SU-DHL-6 (cell line): ENCODE measurements at regions not wholly inside any gene's neighbourhood (a gene's known extent, or its start where the extent isn't known, plus 50 kb on each side); places are given as distances from the start of the nearest gene placed in this dataset.

Experiments used
- H2AFZ ChIP-seq: fragments of 200-600 bp; sonication (generic); 2 replicates; pipeline ENCODE4 v1.6.1; 2014; ENCODE audit warnings: low read depth, mild to moderate bottlenecking, moderate library complexity, mixed read lengths, antibody characterized with exemption, low read length; ENCODE audit not compliant: severe bottlenecking
- H3F3A ChIP-seq: fragments of 200-600 bp; shearing (Covaris generic); 2 replicates; pipeline ENCODE4 v1.6.0; 2016; ENCODE audit warnings: antibody characterized with exemption, mild to moderate bottlenecking; ENCODE audit not compliant: insufficient read depth
- H3K27ac ChIP-seq: fragments of 200-600 bp; sonication (generic); 2 replicates; pipeline ENCODE4 v1.5.1; 2016; ENCODE audit warnings: low read depth, mild to moderate bottlenecking, low read length, moderate library complexity, mixed read lengths
- H3K27me3 ChIP-seq: fragments of 200-600 bp; sonication (generic), shearing (Covaris generic); 2 replicates; pipeline ENCODE4 v1.6.0; 2014; ENCODE audit warnings: mild to moderate bottlenecking, low read length
- H3K36me3 ChIP-seq: fragments of 200-600 bp; sonication (generic); 2 replicates; pipeline ENCODE4 v1.6.1; 2014; ENCODE audit warnings: mild to moderate bottlenecking, low read length, mixed read lengths
- H3K4me2 ChIP-seq: fragments of 300-600, 200-600 bp; shearing (Covaris generic), sonication (generic); 2 replicates; pipeline ENCODE4 v1.6.0; 2014; ENCODE audit warnings: low read length, low read depth, mild to moderate bottlenecking; ENCODE audit not compliant: poor library complexity, severe bottlenecking
- H3K4me3 ChIP-seq: fragments of 200-600 bp; sonication (generic); 2 replicates; pipeline ENCODE4 v1.5.1; 2014; ENCODE audit warnings: antibody characterized with exemption, low read length, mild to moderate bottlenecking, mixed read lengths; ENCODE audit not compliant: insufficient read depth, poor library complexity, severe bottlenecking
- H3K79me2 ChIP-seq: fragments of 200-600 bp; sonication (generic); 2 replicates; pipeline ENCODE4 v1.6.1; 2014; ENCODE audit warnings: mild to moderate bottlenecking, low read length, moderate library complexity; ENCODE audit not compliant: insufficient read depth
- H3K9ac ChIP-seq: fragments of 200-600 bp; sonication (generic); 2 replicates; pipeline ENCODE4 v1.7.0; 2014; ENCODE audit warnings: mild to moderate bottlenecking, low read length
- H3K9me2 ChIP-seq: fragments of 200-600 bp; sonication (generic); replicated peaks from 2 replicates; pipeline ENCODE4 v1.6.1; 2014; ENCODE audit warnings: low read length; ENCODE audit not compliant: insufficient read depth
- H3K9me3 ChIP-seq: fragments of 200-600 bp; sonication (generic); 2 replicates; pipeline ENCODE4 v1.6.1; 2014; ENCODE audit warnings: low read length, mixed read lengths; ENCODE audit not compliant: insufficient read depth
- H4K20me1 ChIP-seq: fragments of 200-600 bp; sonication (generic); 2 replicates; pipeline ENCODE4 v1.6.1; 2014; ENCODE audit warnings: low read depth, mild to moderate bottlenecking, antibody characterized with exemption, low read length, moderate library complexity, mixed read lengths
- EZH2phosphoT487 ChIP-seq: fragments of 200-600 bp; sonication (generic), shearing (Covaris generic); conservative IDR thresholded peaks from 2 replicates; pipeline ENCODE4 v1.6.1; 2018; ENCODE audit warnings: mild to moderate bottlenecking, antibody characterized with exemption, low read length, moderate library complexity, mixed read lengths
- TF ChIP-seq, protein P1 (sequence below): fragments of 200-600 bp; sonication (generic); IDR thresholded peaks from one replicate; pipeline ENCODE4 v1.5.1; 2017; ENCODE audit warnings: antibody characterized with exemption, mild to moderate bottlenecking, low read length, moderate library complexity; ENCODE audit not compliant: insufficient read depth, poor library complexity, severe bottlenecking

DNA sequence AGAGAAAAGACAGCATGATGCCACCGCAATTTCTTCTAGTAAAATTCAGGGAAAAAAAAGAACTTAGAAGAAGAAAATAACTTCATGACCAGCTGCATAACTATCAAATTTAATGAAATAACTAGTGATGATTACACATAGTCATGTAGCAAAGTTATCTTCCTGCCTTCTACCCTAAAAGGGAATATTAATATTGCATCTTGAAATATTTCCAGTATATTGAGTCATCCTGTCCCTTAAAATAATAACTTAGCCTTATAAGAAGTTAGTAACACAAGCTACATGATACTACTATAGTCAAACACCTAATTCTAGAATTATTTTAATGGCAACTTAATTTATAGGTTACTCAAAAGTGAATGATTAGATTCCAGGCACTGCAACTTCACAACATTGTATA lies 289.2 kb downstream of the KLF12 start:
- Histone ChIP-seq H3K36me3 (no peaks in the 10 kb centered on the region), H3K9me3 (no peaks in the 10 kb centered on the region), H3K9ac (no peak overlapping the region), H3F3A (no peaks in the 10 kb centered on the region), H3K27me3 (no peaks in the 10 kb centered on the region), H2AFZ (no peak overlapping the region), H3K4me3 (no peak overlapping the region), H3K79me2 (no peaks in the 10 kb centered on the region), H3K27ac (no peak overlapping the region), H3K4me2 (no peak overlapping the region), H4K20me1 (no peaks in the 10 kb centered on the region), H3K9me2 (no peaks in the 10 kb centered on the region)
- no peak for TF ChIP-seq EZH2phosphoT487
- TF ChIP-seq, protein P1, sequence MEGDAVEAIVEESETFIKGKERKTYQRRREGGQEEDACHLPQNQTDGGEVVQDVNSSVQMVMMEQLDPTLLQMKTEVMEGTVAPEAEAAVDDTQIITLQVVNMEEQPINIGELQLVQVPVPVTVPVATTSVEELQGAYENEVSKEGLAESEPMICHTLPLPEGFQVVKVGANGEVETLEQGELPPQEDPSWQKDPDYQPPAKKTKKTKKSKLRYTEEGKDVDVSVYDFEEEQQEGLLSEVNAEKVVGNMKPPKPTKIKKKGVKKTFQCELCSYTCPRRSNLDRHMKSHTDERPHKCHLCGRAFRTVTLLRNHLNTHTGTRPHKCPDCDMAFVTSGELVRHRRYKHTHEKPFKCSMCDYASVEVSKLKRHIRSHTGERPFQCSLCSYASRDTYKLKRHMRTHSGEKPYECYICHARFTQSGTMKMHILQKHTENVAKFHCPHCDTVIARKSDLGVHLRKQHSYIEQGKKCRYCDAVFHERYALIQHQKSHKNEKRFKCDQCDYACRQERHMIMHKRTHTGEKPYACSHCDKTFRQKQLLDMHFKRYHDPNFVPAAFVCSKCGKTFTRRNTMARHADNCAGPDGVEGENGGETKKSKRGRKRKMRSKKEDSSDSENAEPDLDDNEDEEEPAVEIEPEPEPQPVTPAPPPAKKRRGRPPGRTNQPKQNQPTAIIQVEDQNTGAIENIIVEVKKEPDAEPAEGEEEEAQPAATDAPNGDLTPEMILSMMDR: no peak

DNA sequence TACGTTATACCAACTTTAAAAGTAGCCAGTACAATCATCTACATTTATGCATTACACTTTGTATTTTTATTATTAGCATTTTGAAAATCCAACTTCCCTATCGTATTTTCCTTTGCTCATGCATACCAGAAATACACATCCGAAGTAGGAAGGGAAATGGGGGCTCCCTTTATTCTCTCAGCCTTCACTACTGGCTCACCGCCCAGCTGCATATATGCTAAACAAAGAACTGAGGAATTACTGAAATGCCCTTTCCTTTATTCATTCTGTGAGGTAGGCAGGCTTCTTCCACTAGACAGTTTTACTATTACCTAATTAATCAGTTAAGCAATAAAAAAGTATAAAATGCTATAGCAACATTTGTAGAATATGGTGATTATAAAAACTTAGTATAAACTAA lies 291.6 kb downstream of the KLF12 start:
- Histone ChIP-seq H3K4me2 (no peak overlapping the region), H3K9me3 (no peaks in the 10 kb centered on the region), H4K20me1 (no peaks in the 10 kb centered on the region), H3K4me3 (no peak overlapping the region), H3K9me2 (no peaks in the 10 kb centered on the region), H2AFZ (no peak overlapping the region), H3K9ac (no peak overlapping the region), H3K27ac (no peak overlapping the region), H3K36me3 (no peaks in the 10 kb centered on the region), H3K27me3 (no peaks in the 10 kb centered on the region), H3K79me2 (no peaks in the 10 kb centered on the region), H3F3A (no peaks in the 10 kb centered on the region)
- TF ChIP-seq, protein P1: no peak
- no peak for TF ChIP-seq EZH2phosphoT487

DNA sequence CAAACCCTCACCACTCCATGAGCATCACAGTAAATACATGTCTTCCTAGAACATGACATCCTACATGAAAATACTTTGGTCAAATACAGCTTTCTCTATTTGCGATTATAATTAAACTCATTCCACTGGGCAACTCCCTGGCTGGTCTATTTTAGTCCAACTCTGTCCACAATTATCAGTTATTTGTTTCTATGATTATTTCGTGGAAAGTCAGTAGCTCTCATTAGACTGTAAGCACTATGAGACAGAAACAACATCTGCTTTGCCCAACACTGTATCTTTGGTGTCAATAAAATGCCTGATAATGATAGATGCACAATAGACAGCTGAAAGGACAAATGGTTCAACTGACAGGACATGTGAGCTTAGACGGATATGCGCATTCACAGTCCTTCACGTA lies 292.0 kb downstream of the KLF12 start:
- no peaks in the 10 kb centered on the region for H3F3A ChIP-seq
- no peaks in the 10 kb centered on the region for H3K79me2 ChIP-seq
- TF ChIP-seq EZH2phosphoT487: no peak
- TF ChIP-seq, protein P1: no peak
- H3K4me2 ChIP-seq: no peak overlapping the region
- H3K9ac ChIP-seq: no peak overlapping the region
- no peak overlapping the region for H2AFZ ChIP-seq
- no peak overlapping the region for H3K4me3 ChIP-seq
- no peaks in the 10 kb centered on the region for H3K9me2 ChIP-seq
- no peaks in the 10 kb centered on the region for H3K9me3 ChIP-seq
- H4K20me1 ChIP-seq: no peaks in the 10 kb centered on the region
- H3K36me3 ChIP-seq: no peaks in the 10 kb centered on the region
- H3K27ac ChIP-seq: no peak overlapping the region
- no peaks in the 10 kb centered on the region for H3K27me3 ChIP-seq

DNA sequence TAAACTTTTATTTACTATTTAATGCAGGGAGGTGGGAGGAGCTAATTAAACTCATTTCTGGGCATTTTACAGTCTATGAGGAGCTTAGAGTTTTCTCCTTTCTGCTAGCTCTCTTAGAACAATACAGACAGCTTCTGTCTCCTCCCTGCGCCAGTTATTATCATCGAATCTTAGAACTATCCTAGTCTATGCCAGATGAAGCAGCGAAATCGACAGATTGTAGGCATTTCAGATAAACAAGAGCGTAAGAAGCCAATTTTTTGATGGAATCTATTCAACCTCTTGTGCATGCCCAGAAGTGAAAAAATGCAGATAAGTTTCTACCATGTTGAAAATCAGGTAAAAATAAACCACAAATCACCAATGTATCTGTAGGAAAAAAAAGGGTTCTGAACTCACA lies 297.1 kb downstream of the KLF12 start:
- H2AFZ ChIP-seq: no peak overlapping the region
- no peak overlapping the region for H3K4me3 ChIP-seq

More for the DNA sequence above, 297.1 kb downstream of the KLF12 start:
- H3K9me2 ChIP-seq: no peaks in the 10 kb centered on the region
- no peak overlapping the region for H3K4me2 ChIP-seq
- no peaks in the 10 kb centered on the region for H4K20me1 ChIP-seq
- H3K9me3 ChIP-seq: no peaks in the 10 kb centered on the region
- no peaks in the 10 kb centered on the region for H3K27me3 ChIP-seq
- no peak overlapping the region for H3K27ac ChIP-seq
- no peaks in the 10 kb centered on the region; the same call in 1 of the 2 replicates for H3F3A ChIP-seq
- H3K79me2 ChIP-seq: no peaks in the 10 kb centered on the region
- TF ChIP-seq, protein P1: no peak
- no peak for TF ChIP-seq EZH2phosphoT487
- no peak overlapping the region for H3K9ac ChIP-seq
- no peaks in the 10 kb centered on the region for H3K36me3 ChIP-seq
